GM18868 (cell line): ENCODE measurements at regions not wholly inside any gene's neighbourhood (a gene's known extent, or its start where the extent isn't known, plus 50 kb on each side); places are given as distances from the start of the nearest gene placed in this dataset.
"Not testable (repeated sequence)": the region's sequence is repeated elsewhere in the genome, so short reads cannot be mapped to it uniquely, and the experiment has no call there.

Experiments
- ATAC-seq: cut with Tn5 transposase; IDR thresholded peaks from one replicate; pipeline ENCODE4 v1.9.1; 2021; ENCODE audit warnings: mild to moderate bottlenecking, moderate library complexity; ENCODE audit not compliant: unreplicated experiment

- no peak for ATAC-seq
Measured at GRCh38 chr2:212913640-212914306, 237.6 kb downstream of the IKZF2 start.

- no peak for ATAC-seq
Measured at GRCh38 chr2:212912445-212913103, 238.8 kb downstream of the IKZF2 start.

- ATAC-seq, result peak; percentile 27
Measured at GRCh38 chr2:212911011-212911410, 240.4 kb downstream of the IKZF2 start.

GRCh38 chr2:212908682-212909435, 242.6 kb downstream of the IKZF2 start:
- no peak for ATAC-seq

GRCh38 chr2:212908031-212908430, 243.4 kb downstream of the IKZF2 start:
- ATAC-seq, result no peak

- no peak for ATAC-seq
Measured at GRCh38 chr2:212906620-212907019, 244.8 kb downstream of the IKZF2 start.

GRCh38 chr2:212905640-212906201, 245.7 kb downstream of the IKZF2 start:
- ATAC-seq, result no peak

- ATAC-seq, result no peak
Measured at GRCh38 chr2:212904646-212905045, 246.8 kb downstream of the IKZF2 start.

GRCh38 chr2:212903413-212903812, 248.0 kb downstream of the IKZF2 start:
- ATAC-seq, result no peak

- no peak for ATAC-seq
Measured at GRCh38 chr2:212902421-212902820, 249.0 kb downstream of the IKZF2 start.

- ATAC-seq, result no peak
Measured at GRCh38 chr2:212901604-212902275, 249.7 kb downstream of the IKZF2 start.

- no peak for ATAC-seq
Measured at GRCh38 chr2:212900715-212901114, 250.7 kb downstream of the IKZF2 start.

- ATAC-seq, result no peak
Measured at GRCh38 chr2:212898011-212898410, 253.4 kb downstream of the IKZF2 start.

GRCh38 chr2:212897296-212897695, 254.1 kb downstream of the IKZF2 start:
- no peak for ATAC-seq

- ATAC-seq, result no peak
Measured at GRCh38 chr2:212894026-212894425, 257.4 kb downstream of the IKZF2 start.

- ATAC-seq, result no peak
Measured at GRCh38 chr2:212893216-212893615, 258.2 kb downstream of the IKZF2 start.

GRCh38 chr2:212892193-212892592, 259.2 kb downstream of the IKZF2 start:
- ATAC-seq, result no peak

- ATAC-seq, result no peak
Measured at GRCh38 chr2:212891580-212891979, 259.8 kb downstream of the IKZF2 start.

- ATAC-seq, result peak; percentile 72
Measured at GRCh38 chr2:212882626-212883025, 268.8 kb downstream of the IKZF2 start.

- not testable (repeated sequence) for ATAC-seq
Measured at GRCh38 chr2:212876556-212876955, 274.9 kb downstream of the IKZF2 start.

- ATAC-seq, result not testable (repeated sequence)
Measured at GRCh38 chr2:212875950-212876349, 275.5 kb downstream of the IKZF2 start.
